ENCODE measurements at regions not wholly inside any gene's neighbourhood (a gene's known extent, or its start where the extent isn't known, plus 50 kb on each side); places are given as distances from the start of the nearest gene placed in this dataset.

DNA sequence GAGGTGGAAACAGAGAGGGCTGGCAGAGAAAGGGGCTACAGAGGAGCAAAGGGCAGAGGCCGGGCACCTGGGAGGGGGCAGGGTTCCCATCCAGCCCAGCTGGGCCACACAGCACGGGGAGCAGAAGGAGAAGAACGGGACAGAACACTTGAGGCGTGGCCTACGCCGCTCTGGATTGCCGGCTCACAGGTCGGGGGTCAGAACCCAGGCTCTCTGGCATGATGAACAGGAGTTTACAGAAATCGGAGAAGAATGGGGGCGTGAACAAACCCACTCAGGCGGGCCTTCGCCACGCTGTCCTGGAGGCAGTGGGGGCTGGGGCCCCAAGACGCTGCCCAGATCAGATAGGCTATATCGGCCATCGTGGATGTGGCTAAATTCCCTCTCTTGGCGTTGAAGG, 362.2 kb upstream of the SHH start:
- no peak for DNase-seq

DNA sequence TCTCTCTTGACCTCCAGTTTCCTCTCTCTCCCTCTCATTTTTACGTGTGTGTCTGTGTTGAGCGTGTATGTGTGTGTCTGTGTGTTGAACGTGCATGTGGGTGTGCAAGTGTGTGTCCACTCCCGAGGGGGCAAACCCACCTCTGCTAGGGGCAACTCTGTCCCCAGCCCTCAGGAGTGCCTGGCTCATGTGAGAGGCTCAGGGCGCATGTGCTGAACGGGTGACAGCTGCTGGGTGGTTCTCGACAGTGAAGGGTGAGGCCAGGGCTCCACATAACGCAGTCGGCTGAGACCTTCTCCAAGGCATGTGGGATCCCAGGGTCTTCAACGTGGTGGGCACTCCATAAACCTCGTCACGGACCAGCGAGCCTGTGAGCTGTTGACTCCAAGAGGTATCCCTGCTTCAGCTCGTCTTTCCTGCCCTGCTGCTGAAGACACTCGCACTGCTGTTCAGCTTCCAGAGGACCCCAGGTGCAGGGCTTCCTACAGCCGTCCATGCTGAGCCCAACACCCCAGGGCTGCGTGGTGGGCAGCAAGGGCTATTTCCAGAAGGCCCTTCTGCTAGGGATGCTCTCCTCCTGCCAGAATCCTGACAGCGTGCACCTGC, 361.6 kb upstream of the SHH start:
- no peak for DNase-seq

DNA sequence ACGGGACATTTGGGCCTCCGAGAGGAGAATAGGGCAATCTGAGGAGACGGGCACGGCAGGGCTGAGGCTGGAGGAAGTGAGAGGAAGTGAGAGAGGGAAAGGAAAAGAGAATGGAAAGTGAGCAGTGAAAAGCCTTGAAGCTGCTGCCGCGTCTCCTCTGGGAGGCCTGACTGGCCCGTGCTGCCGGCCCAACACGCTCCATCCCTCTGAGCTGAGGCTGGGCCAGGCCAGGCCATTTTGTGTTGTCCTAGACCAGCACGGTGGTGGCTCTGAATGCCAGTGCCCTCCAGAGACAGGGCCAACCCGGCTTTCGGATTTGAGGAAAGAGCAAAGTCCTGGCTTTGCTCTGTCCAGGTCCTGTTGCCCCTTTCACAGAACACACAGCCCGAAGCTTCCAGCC, 361.1 kb upstream of the SHH start:
- DNase-seq: no peak

DNA sequence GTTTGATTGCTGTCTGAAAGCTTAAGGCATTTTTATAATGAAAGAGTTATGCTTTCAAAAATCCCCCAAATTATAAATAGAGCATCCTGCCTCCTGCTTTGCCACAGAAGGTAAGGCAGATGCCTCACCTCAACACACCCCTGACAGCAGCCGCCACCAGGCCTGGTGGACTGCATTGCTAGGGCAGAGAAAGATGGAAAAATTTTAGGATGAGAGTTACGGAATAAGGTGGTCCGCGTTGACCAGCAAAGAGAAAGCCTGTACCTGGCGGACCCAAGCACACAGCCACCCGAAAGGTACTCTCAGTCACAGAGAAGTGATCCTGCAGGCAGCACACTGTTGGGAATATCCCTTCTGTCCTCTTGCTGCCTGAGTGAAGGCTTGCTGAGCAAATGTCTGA, 360.4 kb upstream of the SHH start:
- no peak for DNase-seq

DNA sequence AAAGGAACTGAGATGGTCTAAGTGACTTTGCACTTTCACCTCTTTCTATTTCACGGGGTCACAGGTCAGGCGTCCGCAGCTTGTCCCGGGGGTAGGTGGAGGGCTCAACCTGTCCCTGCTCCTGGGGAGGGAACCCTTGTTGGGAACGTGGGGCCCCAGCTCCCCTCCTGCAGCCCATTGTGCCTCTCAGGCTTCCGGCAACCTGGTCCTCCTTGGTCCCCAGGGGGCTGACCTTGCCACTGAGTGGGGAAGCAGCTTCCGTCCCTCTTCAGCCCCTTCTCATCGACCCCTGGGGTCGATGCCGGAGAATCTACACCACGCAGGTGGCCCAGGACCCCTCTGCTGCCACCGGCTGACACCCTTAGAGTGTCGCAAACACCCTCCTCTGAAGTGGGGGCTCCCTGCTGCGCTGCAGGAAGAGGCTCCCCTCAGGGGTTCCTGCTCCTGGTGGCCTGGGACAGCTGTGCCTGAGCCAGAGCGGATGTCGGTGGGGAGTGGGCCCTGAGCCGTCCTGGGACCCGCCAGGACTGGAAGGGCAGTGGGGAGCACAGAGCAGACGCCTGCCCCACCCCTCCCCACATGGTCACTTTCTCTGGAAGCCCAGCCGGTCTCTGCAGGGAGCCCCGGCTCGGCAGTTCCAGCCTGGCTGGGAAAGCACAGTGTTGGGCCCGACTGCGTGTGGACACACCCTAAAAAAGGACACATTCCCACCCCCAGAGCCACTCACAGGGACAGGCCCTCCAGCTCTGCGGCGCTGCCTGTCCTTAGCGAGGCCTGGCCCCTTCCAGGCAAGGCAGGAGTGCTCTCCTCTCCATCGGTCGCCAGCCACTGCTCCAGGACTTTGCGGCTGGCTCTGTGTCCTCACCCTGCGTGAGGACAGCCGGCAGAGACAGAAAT, 357.5 kb upstream of the SHH start:
- no peak for DNase-seq

DNA sequence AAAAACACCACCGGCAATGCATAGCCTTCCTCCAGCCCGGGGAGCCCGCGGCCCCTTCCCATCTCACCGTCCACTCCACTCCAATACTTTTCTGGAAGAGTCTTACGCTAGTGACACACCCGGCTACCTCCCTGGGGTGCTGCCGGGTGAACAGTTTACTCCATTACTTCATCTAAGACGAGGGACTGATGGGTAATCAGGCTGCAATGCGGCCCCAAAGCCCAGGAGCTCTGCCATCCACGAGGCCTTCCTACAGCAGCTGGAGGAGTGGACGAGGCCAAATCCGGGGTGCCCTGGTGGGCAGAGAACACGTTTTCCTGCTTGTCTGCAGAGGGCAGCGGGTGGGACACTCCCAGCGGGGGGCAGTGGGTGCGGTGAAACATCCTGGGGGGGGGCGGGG, 356.2 kb upstream of the SHH start:
- DNase-seq: no peak

DNA sequence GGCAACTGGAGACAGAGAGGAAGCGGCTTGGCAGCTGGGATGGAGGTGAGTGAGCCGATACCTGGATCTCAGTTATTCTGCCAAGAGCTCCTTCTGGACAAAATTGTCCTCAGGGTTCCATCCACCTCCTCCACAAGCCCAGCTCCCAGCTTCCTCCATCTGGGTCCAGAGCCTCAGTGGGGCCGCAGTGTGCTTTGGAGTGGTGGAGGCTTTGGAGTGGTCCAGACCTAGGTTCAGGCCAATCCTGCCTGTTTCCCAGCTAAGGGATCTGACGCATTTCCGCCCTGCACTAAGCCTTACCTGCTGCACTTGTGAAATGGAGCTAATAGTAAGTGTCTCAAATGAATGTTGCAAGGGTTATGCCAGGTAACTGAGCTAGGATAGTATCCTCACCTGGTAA, 355.7 kb upstream of the SHH start:
- DNase-seq: no peak

DNA sequence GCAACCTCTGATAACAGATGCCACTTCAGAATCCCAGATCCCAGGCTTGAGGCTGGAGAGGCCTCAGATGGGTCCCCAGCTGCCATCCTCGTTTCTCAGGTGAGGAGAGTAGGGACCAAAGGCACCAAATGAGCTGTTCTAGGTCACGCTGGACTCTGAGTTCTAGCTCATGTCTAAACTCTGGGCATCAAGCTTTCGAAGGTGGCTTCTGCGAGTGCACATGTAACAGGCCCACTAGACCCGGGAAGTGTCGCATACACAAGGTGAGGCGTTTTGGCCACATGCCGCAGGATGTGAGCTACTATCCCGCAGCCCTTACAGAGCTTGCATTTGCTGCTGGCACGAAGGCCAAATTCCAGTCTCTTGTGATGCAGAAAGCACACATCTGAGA, 355.1 kb upstream of the SHH start:
- DNase-seq: no peak

DNA sequence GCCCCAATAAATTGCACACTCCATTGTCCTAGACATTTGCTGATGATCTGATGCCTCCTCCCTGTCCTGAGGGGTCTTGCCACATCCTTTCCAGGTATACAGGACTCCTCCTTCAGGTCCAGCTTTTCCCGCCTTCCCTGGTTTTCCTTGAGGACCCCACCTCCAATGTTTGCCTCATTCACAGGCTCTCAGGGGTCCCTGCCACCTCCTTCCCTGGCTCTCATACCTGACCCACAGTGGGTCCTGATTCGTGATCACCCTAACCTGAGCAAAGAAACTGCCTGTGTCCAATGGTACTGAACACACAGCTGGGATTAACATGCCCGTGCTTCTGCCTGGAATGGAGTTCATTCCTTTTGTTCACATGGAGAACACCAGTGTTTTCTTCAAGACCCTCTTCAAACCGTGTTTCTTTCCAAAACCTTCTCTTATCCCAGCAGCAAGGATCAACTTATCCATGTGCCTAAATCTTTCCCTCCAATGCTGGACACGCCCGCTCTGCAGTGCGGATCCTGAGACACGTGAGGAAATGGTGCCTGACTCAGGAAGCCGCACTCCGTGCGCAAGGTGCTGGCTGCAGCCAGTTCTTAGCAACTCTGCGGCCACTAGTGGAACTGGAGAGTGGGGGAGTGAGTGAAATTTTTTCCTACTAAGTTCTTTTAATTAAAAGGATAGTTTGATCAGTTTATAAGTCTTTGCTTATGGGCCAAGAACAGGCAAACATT, 354.6 kb upstream of the SHH start:
- DNase-seq: no peak

DNA sequence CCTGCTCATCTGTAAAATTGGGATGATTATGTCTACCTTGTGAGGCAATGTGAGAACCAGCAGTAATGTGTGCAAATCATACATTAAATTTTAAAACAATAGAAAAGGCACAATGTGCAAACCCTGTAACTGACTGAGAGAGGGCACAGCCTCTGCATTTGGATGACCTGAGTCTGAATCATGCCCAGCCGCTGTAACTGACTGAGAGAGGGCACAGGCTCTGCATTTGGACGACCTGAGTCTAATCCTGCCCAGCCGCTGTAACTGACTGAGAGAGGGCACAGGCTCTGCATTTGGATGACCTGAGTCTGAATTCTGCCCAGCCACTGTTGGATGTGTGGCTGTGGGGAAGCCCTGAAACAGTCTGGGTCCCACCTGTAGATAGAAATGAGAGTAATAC, 351.5 kb upstream of the SHH start:
- DNase-seq: no peak

DNA sequence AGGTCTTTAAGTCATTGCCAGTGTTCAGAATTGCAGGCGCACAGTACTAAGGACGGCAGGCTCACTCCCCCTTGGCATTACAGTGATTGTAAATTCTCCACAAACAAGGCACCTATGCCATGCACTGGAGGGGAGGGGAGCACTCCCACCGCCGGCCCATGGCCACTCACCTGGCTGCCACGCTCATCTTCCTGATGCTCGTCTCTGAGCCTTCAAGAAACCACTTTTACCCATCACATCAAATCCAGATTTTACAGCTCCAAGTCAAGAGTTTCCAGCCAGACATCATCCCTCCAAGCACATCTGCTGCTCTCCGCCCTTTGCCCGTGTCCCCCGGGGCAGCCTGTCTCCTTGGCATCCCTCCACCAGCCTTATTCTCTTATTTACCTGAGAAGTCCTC, 350.2 kb upstream of the SHH start:
- no peak for DNase-seq

DNA sequence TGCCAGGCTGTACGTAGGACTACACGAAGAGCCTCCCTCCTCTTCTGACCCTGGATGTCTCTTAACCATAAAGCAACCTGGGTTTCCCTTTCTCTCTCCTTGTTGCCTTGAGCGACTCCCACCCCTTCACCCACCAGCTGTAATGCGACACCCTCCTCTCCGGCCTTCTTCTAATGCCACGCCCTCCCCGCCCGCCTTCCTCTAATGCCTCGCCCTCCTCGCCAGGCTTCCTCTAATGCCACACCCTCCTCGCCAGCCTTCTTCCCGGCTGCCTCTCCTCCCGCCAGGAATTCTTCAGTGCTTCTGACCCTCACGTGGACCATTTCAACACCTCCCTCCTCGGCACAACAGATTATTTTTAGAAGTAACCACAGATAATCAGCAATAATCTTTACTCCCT, 348.5 kb upstream of the SHH start:
- DNase-seq: peak; percentile 15

DNA sequence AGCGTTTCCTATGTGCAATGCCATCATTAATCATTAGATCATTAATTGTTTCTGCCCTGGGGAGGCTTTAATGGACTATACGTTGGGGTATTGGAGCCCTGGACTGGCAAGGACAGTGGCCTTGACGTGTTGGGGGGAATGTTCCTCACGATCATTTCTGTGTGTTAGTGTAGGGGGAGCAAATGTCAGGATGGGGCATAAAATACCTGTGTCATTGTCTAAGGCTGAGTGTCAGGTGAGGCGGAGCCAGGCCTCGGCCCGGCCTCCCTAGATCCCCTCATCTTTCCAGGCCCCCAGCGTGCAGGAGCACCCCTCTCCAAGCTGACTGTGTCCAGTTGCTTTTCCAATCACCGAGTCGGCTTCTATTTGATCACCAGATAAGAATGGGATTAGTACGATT, 346.4 kb upstream of the SHH start:
- DNase-seq: no peak

DNA sequence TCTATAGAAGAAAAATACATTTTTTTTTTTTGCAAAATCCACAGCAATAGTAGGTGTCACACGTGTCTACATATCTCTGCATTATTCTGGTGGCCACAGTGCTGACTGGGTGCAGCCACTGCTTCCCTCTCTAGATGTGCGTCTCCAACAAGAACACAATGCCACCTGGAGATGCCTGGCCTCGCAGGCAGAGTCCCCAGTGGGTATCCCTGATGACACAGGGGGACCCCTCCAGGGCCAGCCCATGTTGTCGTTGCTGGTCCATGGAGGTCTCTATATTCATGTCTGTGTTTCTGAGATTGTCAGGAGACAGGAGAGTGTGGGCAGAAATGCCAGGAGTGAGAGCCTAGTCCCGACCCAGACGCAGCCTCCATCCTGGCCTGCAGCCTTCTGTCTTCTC, 345.9 kb upstream of the SHH start:
- no peak for DNase-seq

DNA sequence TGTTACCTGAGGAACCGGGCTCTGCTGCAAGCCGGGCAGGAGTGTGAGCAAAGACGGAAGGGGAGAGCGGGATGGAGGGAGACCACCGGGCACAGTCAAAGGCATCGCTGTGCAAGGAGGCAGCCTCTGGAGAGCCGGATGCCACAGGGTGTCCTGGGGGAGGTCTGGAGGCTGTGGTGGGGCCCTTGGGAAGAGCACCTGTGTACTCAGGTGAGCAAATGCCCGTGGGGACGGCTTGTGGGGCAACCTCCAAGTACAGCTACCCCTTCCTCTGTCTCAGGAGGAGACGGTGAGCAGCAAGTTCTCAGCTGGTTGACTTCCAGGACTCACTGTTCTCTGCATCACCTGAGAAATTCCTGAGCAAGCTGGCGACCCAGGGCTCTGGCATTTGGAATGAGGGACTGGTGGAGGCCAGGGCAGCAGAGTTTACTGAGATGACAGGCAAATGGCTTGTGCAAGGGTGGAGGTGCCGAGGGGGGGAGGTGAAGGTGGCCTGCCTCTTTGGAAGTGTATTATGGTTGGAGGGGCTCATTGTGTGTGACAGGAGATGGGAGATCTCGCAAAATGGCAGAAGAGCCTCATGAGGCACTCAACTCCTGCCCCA, 345.2 kb upstream of the SHH start:
- DNase-seq: no peak

DNA sequence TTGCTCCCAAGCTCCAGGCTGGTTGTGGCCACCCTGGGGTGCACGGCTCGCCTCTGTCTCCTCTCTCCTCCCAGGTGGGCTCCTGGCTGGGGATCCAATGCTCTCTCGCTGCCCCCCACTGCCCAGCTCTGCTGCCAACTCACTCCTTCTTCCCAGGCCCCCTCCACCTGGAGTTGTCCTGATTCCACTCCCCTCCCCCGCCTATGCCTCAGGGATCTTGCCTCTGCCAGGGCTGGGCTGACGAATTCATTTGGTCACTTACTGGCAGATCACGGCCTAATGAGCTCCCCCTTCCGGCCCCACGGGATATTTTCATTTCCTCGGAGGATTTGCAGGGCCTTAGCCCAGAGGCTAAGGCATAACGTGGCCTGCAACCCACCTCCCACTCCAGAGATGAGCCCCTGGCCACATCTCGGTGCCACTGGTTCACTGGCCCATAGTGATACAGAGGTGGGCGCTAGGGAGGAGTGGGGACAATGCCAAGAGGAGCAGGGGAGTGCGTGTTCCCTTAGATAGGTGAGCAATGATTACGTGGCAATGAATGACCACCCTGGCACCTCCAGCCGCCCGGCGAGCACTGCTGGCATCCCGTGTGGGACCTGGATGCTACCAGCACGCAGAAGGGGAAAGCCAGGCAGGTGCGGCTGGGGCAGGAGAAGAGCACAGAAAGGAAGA, 344.6 kb upstream of the SHH start:
- peak; percentile 32 for DNase-seq

DNA sequence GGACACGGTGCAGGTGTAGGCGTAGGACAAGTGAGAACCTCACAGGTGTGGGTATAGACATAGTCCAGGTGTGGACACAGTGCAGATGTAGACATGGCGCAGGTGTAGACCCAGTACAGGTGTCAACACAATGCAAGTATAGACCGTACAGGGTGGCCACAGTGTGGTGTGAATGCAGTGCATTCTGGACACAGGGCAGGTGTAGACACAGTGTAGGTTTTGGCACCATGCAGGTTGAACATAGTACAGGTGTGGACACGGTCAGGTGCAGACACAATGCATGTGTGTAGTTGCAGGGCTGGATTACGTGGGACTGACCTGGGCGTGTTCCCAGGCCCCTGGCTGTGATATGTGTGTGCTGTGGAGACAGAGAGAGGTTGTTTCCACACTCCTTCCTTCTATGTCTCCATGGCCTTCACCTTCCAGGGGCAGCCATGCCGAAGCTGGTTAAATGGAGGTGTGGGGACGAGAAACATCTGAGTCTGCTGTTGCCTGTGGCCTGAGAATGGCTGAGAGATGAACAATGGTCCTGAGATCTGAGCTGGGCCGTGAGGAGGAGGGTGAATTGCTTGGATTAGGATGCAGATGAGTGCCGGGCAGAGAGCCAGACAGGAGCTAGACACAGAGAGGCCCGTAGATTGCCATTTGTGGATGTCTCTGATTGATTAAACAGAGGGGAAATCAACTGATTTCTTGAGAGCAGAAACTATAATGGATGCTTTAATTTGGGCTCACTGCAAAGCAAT, 343.9 kb upstream of the SHH start:
- DNase-seq: no peak

DNA sequence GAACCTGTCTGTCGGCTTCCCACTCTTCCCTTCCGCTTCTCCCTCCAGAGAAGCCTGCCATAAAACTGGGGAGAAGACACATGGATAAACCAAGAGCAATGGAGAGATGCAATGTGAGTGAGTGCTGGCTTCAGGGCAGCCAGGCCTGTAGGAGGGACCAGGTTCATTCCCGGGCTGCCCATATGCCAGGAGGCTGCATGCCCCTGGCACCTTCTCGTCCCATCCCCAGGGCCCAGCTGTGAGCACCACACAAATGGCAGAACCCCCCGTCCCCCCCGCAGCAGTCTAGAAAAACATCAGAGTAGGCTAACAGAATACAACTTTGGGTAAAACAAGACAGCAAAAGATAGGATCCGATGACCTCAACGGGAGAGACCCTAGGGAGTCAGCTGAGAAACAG, 341.3 kb upstream of the SHH start:
- DNase-seq: no peak

DNA sequence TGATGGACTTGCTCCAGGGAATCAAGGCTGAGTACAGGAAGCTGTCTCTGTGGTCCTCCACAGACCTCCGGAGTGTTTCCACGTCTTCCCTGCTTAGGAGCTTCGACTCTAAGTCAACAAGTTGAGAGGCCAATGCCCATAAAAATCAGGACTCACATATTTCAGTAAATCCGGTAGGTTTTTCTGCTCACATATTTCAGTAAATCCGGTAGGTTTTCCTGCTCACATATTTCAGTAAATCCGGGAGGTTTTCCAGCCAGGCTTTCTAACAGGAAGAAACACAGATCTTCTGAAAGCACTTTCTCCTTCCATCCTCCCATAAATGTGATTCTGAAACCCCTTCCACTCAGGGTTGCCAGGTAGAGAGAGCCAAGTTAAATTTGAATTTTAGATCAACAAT, 340.1 kb upstream of the SHH start:
- no peak for DNase-seq

DNA sequence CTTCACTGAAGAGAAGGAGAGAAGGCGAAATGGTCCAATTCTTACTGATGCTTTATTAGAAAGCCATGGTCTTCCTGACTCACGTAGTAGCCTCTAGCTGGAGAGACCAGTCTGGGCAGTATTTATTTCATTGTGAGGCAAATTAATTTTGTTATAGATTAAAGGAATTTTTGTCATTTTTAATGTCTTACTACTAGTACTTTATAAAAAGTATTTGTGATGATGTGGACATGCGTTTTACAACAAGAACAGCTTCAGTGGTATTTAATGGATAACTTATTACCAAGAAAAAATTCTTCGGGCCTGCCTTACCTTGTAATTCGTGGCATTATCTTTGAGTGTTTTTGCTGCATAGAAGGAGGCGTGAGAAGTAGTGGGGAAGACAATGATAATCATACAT, 339.4 kb upstream of the SHH start:
- no peak for DNase-seq

DNA sequence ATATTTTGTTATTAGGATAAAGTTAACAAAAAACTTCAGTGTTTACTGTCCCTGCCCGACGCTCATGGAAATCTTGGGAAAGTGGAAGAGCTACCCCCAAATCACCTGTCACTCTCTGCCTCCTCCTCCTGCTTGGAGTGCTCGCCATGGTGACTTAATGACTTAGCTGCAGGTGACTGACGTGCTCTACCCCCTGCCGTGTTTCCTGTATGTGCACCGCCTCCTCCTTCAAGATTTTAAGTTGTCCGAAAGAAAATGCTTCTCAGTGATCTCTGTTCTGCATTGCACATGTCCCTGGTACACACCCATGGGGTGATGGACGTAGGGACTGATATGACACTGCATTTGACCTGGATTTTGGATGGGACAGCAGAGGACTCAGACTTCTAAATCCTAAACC, 338.8 kb upstream of the SHH start:
- DNase-seq: no peak

DNA sequence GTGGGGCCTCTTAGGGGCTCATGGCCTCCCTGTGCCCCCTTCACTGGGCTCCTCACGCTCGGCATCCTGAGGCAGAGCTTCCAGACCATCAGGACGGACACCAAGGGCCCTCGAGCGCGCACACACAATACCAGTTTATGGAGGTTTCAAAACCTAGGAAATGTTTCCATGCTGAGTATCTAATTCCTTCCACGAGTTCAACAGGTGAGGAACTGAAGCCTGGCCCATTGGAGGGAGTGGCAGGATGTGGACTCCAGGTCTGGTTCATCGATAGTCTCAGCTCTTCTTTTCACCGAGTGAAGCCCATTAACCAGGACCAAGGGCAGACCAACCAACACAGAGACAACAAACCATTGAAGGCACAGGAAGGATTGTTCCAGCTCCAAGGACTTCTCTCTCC, 336.7 kb upstream of the SHH start:
- DNase-seq: no peak

DNA sequence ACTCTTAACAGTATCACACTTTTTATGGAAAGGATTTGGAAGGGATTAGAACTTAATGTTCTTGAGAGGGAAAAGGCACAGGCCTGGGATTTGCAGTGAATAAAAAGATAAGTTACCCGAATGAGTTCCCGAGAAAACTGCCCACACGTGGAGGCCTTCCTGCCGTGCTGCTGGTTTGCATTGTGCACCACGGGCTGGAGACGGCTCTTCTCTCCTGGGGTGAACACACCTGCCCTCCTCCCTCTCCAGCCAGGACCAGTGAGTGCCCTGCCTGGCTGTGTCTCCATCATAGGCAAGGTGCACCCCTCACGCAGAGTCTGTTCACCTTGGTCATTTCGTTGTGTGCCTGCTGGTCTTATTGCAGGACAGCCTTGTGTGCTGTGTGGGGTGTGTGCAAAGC, 336.3 kb upstream of the SHH start:
- DNase-seq: no peak

All from NCI-H82 (cell line).